Liver (tissue), 3 donors: ENCODE measurements at regions not wholly inside any gene's neighbourhood (a gene's known extent, or its start where the extent isn't known, plus 50 kb on each side); places are given as distances from the start of the nearest gene placed in this dataset.

Experiments
- CTCF ChIP-seq: fragments of 150-350 bp; IDR thresholded peaks from 2 replicates; pipeline ENCODE4 v1.5.1; 2017; ENCODE audit warnings: improper control_type of control experiment, low read depth, low read length; ENCODE audit not compliant: missing input control
- GABPA ChIP-seq, 2 donors: IDR thresholded peaks in 1 of 2; conservative IDR thresholded peaks in 1 of 2; 2 replicates each; pipeline ENCODE4 v1.6.1; 2016; ENCODE audit warnings: antibody characterized with exemption in 2 of 2, mild to moderate bottlenecking in 1 of 2, moderate library complexity in 1 of 2
- HNF4G ChIP-seq: IDR thresholded peaks from 2 replicates; pipeline ENCODE4 v1.6.1; 2016; ENCODE audit warnings: antibody characterized with exemption
- JUND ChIP-seq, 2 donors: IDR thresholded peaks; 2 replicates each; pipeline ENCODE4 v1.6.1; 2016; ENCODE audit warnings: antibody characterized with exemption in 2 of 2
- REST ChIP-seq: IDR thresholded peaks from 2 replicates; pipeline ENCODE4 v1.6.1; 2016; ENCODE audit warnings: antibody characterized with exemption, mild to moderate bottlenecking
- TAF1 ChIP-seq: conservative IDR thresholded peaks from 2 replicates; pipeline ENCODE4 v1.6.1; 2016; ENCODE audit warnings: antibody characterized with exemption, mild to moderate bottlenecking
- ZBTB33 ChIP-seq: IDR thresholded peaks from 2 replicates; pipeline ENCODE4 v1.6.1; 2016; ENCODE audit warnings: antibody characterized with exemption
- donor health status: healthy.
- donor health status: healthy.

- no peak for TF ChIP-seq CTCF
- no peak for TF ChIP-seq JUND (IDR thresholded peaks at IDR 0.05)
- no peak for TF ChIP-seq GABPA (IDR thresholded peaks at IDR 0.05 in 1 of 2, conservative IDR thresholded peaks at IDR 0.05 in 1 of 2)
- no peak for TF ChIP-seq ZBTB33
- TF ChIP-seq TAF1, result no peak
- TF ChIP-seq HNF4G, result no peak
- no peak for TF ChIP-seq REST
These were observed 107.7 kb upstream of the RPS6KA3 start for GRCh38 chrX:20374450-20374849.
